Heart right ventricle (tissue), 16 donors: ENCODE measurements at regions not wholly inside any gene's neighbourhood (a gene's known extent, or its start where the extent isn't known, plus 50 kb on each side); places are given as distances from the start of the nearest gene placed in this dataset.

Experiments
- ATAC-seq, 8 donors: fragments of 200-7000 bp; cut with Tn5 transposase; one replicate each; pipeline ENCODE4 v1.9.1; 2020; ENCODE audit warnings: mild to moderate bottlenecking in 8 of 8, moderate library complexity in 8 of 8, moderate number of reproducible peaks in 1 of 8
- DNase-seq, 2 donors: peaks; one replicate each; pipeline ENCODE4 v3.0.0-alpha.2; 2020
- H3K27ac ChIP-seq, 10 donors: fragments of 200-600 bp; sonication (generic) in 2 of 10; one replicate each; pipeline versions ENCODE4 v1.5.0 to v1.8.0; 2020 to 2022; ENCODE audit warnings: mild to moderate bottlenecking in 3 of 10
- H3K27me3 ChIP-seq, 7 donors: fragments of 200-600 bp; one replicate each; pipeline ENCODE4 v1.8.0; 2021 to 2022; ENCODE audit warnings: mild to moderate bottlenecking in 2 of 7
- H3K36me3 ChIP-seq, 9 donors: fragments of 200-600 bp; sonication (generic) in 1 of 9; one replicate each; pipeline versions ENCODE4 v1.5.0 to v1.8.0; 2020 to 2022; ENCODE audit warnings: mild to moderate bottlenecking in 2 of 9
- H3K4me1 ChIP-seq, 9 donors: fragments of 200-600 bp; sonication (generic) in 1 of 9; one replicate each; pipeline versions ENCODE4 v1.5.0 to v1.8.0; 2020 to 2022; ENCODE audit warnings: mild to moderate bottlenecking in 4 of 9
- H3K4me3 ChIP-seq, 10 donors: fragments of 200-600 bp; sonication (generic) in 2 of 10; one replicate each; pipeline versions ENCODE4 v1.5.0 to v1.8.0; 2020 to 2022; ENCODE audit warnings: mild to moderate bottlenecking in 7 of 10, moderate library complexity in 2 of 10
- H3K9me3 ChIP-seq, 11 donors: fragments of 200-600 bp in 10 of 11; sonication (generic) in 2 of 11; one replicate each; pipeline versions ENCODE4 v1.5.0 to v1.8.0; 2013 to 2022; ENCODE audit warnings: mild to moderate bottlenecking in 2 of 11, control low read depth in 1 of 11, moderate library complexity in 1 of 11
- CTCF ChIP-seq, 9 donors: fragments of 200-600 bp; sonication (generic) in 2 of 9; IDR thresholded peaks; one replicate each; pipeline versions ENCODE4 v1.5.0 to v1.8.0; 2021 to 2022; ENCODE audit warnings: antibody characterized with exemption in 9 of 9, mild to moderate bottlenecking in 5 of 9, moderate library complexity in 1 of 9
- WGBS, 2 donors: extraction: QIAGEN DNeasy Blood & Tissue Kit; methylation state at CpG; one replicate each; pipeline ENCODE4 v1.1.7; 2013; ENCODE audit warnings: inconsistent platforms in 1 of 2; 5-methylcytosine and 5-hydroxymethylcytosine counted together
- intact Hi-C, 10 donors: fragments of 100-400 bp; cut with DNase I; formaldehyde crosslinking; loops; one replicate each; pipeline versions ENCODE4 v1.11.1 to v1.14.2; 2022
- donor health status: Arrhythmogenic right ventricular cardiomyopathy.
- donor health status: ischemic (EF 13 %, LVEDD 7.1; RV severe dilation, severe dysfunction).
- donor health status: healthy with polysubstance abuse.
- donor health status: DM: no; HTN: yes; CAD: no.
- donor health status: DM: no; HTN: no; CAD: no.
- donor health status: ischemic (EF 25% LVEDD 6.9; RV normal size, moderate dysfunction).
- donor health status: ischemic (EF 25% LVEDD 5.7; RV mildly dilated, moderate dysfunction).
- donor health status: healthy.
- donor health status: DM: yes; HTN: yes; CAD: no.
- donor health status: Ischemic cardiomyopathy.
- donor health status: ischemic (EF 35%, LVEDD 5.7; RV mildly dilated, moderate dysfunction).
- donor health status: nonischemic (EF 11% LVEDD 7.7; RV severe dilation, severe dysfunction).
- donor health status: DM: yes; HTN: yes; CAD: no.
- donor health status: PGD.
- donor health status: ischemic (EF 29% LVEDD 5.4; RV normal size, mild dysfunction).
- donor health status: nonischemic (EF 23%, LVEDD 6.1; RV moderate dilation, normal function).

GRCh38 chr16:25411396-25412081 is 153.9 kb upstream of the ZKSCAN2 start:
- ATAC-seq (no peak), DNase-seq (no peak)
- no peaks in the 10 kb centered on the region for H3K9me3 ChIP-seq
- H3K27ac ChIP-seq, result no peak overlapping the region
- no peaks in the 10 kb centered on the region for H3K36me3 ChIP-seq
- intact Hi-C loops, result no loop called here
- no peaks in the 10 kb centered on the region for H3K4me1 ChIP-seq
- TF ChIP-seq CTCF (IDR thresholded peaks at IDR 0.05), result no peak
- H3K27me3 ChIP-seq, result no peaks in the 10 kb centered on the region
- no peak overlapping the region for H3K4me3 ChIP-seq
- WGBS, 2 donors, result 40 to 46% methylated on average over 8 of the region's 8 CpGs

GRCh38 chr16:25403852-25404251 is 146.2 kb upstream of the ZKSCAN2 start:
- no peak overlapping the region for H3K27ac ChIP-seq
- no peak for TF ChIP-seq CTCF (IDR thresholded peaks at IDR 0.05)
- no peak for ATAC-seq
- H3K36me3 ChIP-seq, result no peaks in the 10 kb centered on the region
- H3K4me3 ChIP-seq, result no peak overlapping the region
- DNase-seq, result no peak
- no peaks in the 10 kb centered on the region for H3K4me1 ChIP-seq
- intact Hi-C loops, result no loop called here
- 84 to 86% methylated on average over 1 of the region's 1 CpG for WGBS, 2 donors
- peaks cover 0 to 23% (median 0%) of the 10 kb centered on the region in 11 donors for H3K9me3 ChIP-seq
- peaks cover 0 to 3% (median 0%) of the 10 kb centered on the region in 7 donors for H3K27me3 ChIP-seq

- no peak overlapping the region for H3K27ac ChIP-seq
- no peaks in the 10 kb centered on the region for H3K36me3 ChIP-seq
- DNase-seq (no peak), ATAC-seq (no peak)
- H3K4me3 ChIP-seq, result no peak overlapping the region
- intact Hi-C loops, result no loop called here
- H3K4me1 ChIP-seq, result no peaks in the 10 kb centered on the region
- peaks cover 0 to 25% (median 2%) of the 10 kb centered on the region in 11 donors for H3K9me3 ChIP-seq
- TF ChIP-seq CTCF (IDR thresholded peaks at IDR 0.05), result no peak
- no peaks in the 10 kb centered on the region for H3K27me3 ChIP-seq
Measured at GRCh38 chr16:25395528-25395927, 137.9 kb upstream of the ZKSCAN2 start.

GRCh38 chr16:25390761-25391160 is 133.1 kb upstream of the ZKSCAN2 start:
- no peak overlapping the region for H3K4me3 ChIP-seq
- no peak for TF ChIP-seq CTCF (IDR thresholded peaks at IDR 0.05)
- H3K4me1 ChIP-seq, result no peaks in the 10 kb centered on the region
- no peaks in the 10 kb centered on the region for H3K36me3 ChIP-seq
- intact Hi-C loops, result no loop called here
- no peak overlapping the region for H3K27ac ChIP-seq
- H3K9me3 ChIP-seq, result peaks cover 0 to 27% (median 2%) of the 10 kb centered on the region in 11 donors
- ATAC-seq, result no peak
- DNase-seq, result no peak
- no peaks in the 10 kb centered on the region for H3K27me3 ChIP-seq
